HG03354 (cell line): ENCODE measurements at regions not wholly inside any gene's neighbourhood (a gene's known extent, or its start where the extent isn't known, plus 50 kb on each side); places are given as distances from the start of the nearest gene placed in this dataset.
"Not testable (repeated sequence)": the region's sequence is repeated elsewhere in the genome, so short reads cannot be mapped to it uniquely, and the experiment has no call there.

Source experiments
- ATAC-seq: cut with Tn5 transposase; IDR thresholded peaks from one replicate; pipeline ENCODE4 v1.9.1; 2021; ENCODE audit warnings: mild to moderate bottlenecking; ENCODE audit not compliant: unreplicated experiment, poor library complexity, severe bottlenecking

GRCh38 chr21:35198982-35199732, 150.1 kb upstream of the RUNX1 start:
- no peak for ATAC-seq

GRCh38 chr21:35198565-35198964, 149.5 kb upstream of the RUNX1 start:
- ATAC-seq: no peak

GRCh38 chr21:35197992-35198431, 148.9 kb upstream of the RUNX1 start:
- no peak for ATAC-seq

GRCh38 chr21:35197191-35197590, 148.1 kb upstream of the RUNX1 start:
- no peak for ATAC-seq

GRCh38 chr21:35196128-35196527, 147.0 kb upstream of the RUNX1 start:
- ATAC-seq: no peak

GRCh38 chr21:35195232-35195631, 146.1 kb upstream of the RUNX1 start:
- no peak for ATAC-seq

GRCh38 chr21:35191754-35192153, 142.7 kb upstream of the RUNX1 start:
- no peak for ATAC-seq

GRCh38 chr21:35191128-35191527, 142.0 kb upstream of the RUNX1 start:
- ATAC-seq: no peak

GRCh38 chr21:35190201-35190701, 141.1 kb upstream of the RUNX1 start:
- peak; percentile 5 for ATAC-seq

GRCh38 chr21:35189077-35189863, 140.2 kb upstream of the RUNX1 start:
- ATAC-seq: peak; percentile 96

- ATAC-seq: not testable (repeated sequence)
Measured at GRCh38 chr21:35183389-35183788, 134.3 kb upstream of the RUNX1 start.

- no peak for ATAC-seq
Measured at GRCh38 chr21:35179990-35180540, 131.0 kb upstream of the RUNX1 start.

GRCh38 chr21:35178827-35179226, 129.7 kb upstream of the RUNX1 start:
- ATAC-seq: no peak

- no peak for ATAC-seq
Measured at GRCh38 chr21:35178098-35178497, 129.0 kb upstream of the RUNX1 start.

GRCh38 chr21:35172231-35172630, 123.1 kb upstream of the RUNX1 start:
- ATAC-seq: no peak

- ATAC-seq: no peak
Measured at GRCh38 chr21:35171385-35171784, 122.3 kb upstream of the RUNX1 start.

GRCh38 chr21:35170818-35171217, 121.7 kb upstream of the RUNX1 start:
- ATAC-seq: no peak

GRCh38 chr21:35170244-35170643, 121.1 kb upstream of the RUNX1 start:
- no peak for ATAC-seq

- ATAC-seq: no peak
Measured at GRCh38 chr21:35169574-35169973, 120.5 kb upstream of the RUNX1 start.

- no peak for ATAC-seq
Measured at GRCh38 chr21:35168735-35169134, 119.6 kb upstream of the RUNX1 start.
